Stimulated activated CD4-positive, alpha-beta T cell treated with anti-CD3 and anti-CD28 coated beads, Interleukin-12 subunit alpha, Interleukin-12 subunit beta, amount 100 ng/mL, for 48 hours (primary cell): ENCODE measurements at regions not wholly inside any gene's neighbourhood (a gene's known extent, or its start where the extent isn't known, plus 50 kb on each side); places are given as distances from the start of the nearest gene placed in this dataset.
"Not testable (repeated sequence)": the region's sequence is repeated elsewhere in the genome, so short reads cannot be mapped to it uniquely, and the experiment has no call there.

Experiments
- DNase-seq, 3 donors: peaks; one replicate each; pipeline ENCODE4 v3.0.0-alpha.2; 2020; ENCODE audit warnings: low read depth in 2 of 3, low spot score in 1 of 3

- no peak for DNase-seq
Measured at GRCh38 chr16:17753434-17753833, 282.7 kb upstream of the XYLT1 start.

GRCh38 chr16:17749706-17750105 is 278.9 kb upstream of the XYLT1 start:
- no peak for DNase-seq

- no peak for DNase-seq
Measured at GRCh38 chr16:17748044-17748719, 277.4 kb upstream of the XYLT1 start.

- DNase-seq: no peak
Measured at GRCh38 chr16:17747081-17747756, 276.5 kb upstream of the XYLT1 start.

- no peak for DNase-seq
Measured at GRCh38 chr16:17744921-17745572, 274.3 kb upstream of the XYLT1 start.

GRCh38 chr16:17743578-17743977 is 272.8 kb upstream of the XYLT1 start:
- DNase-seq: no peak

GRCh38 chr16:17743158-17743557 is 272.4 kb upstream of the XYLT1 start:
- DNase-seq: no peak

GRCh38 chr16:17735099-17735498 is 264.3 kb upstream of the XYLT1 start:
- DNase-seq: not testable (repeated sequence)

- no peak for DNase-seq
Measured at GRCh38 chr16:17729820-17730219, 259.1 kb upstream of the XYLT1 start.

- no peak for DNase-seq
Measured at GRCh38 chr16:17728196-17728595, 257.4 kb upstream of the XYLT1 start.

GRCh38 chr16:17724242-17724898 is 253.6 kb upstream of the XYLT1 start:
- no peak for DNase-seq

- DNase-seq: no peak
Measured at GRCh38 chr16:17723531-17724134, 252.9 kb upstream of the XYLT1 start.

GRCh38 chr16:17718495-17718894 is 247.7 kb upstream of the XYLT1 start:
- no peak for DNase-seq

GRCh38 chr16:17705847-17706246 is 235.1 kb upstream of the XYLT1 start:
- DNase-seq: no peak

- DNase-seq: no peak
Measured at GRCh38 chr16:17696616-17697015, 225.9 kb upstream of the XYLT1 start.

GRCh38 chr16:17692484-17692883 is 221.7 kb upstream of the XYLT1 start:
- DNase-seq: no peak

- DNase-seq: no peak
Measured at GRCh38 chr16:17691899-17692176, 221.1 kb upstream of the XYLT1 start.

- no peak for DNase-seq
Measured at GRCh38 chr16:17691106-17691898, 220.5 kb upstream of the XYLT1 start.

GRCh38 chr16:17685447-17685846 is 214.7 kb upstream of the XYLT1 start:
- DNase-seq: no peak

GRCh38 chr16:17683281-17683680 is 212.5 kb upstream of the XYLT1 start:
- DNase-seq: no peak

- DNase-seq: no peak
Measured at GRCh38 chr16:17676171-17676570, 205.4 kb upstream of the XYLT1 start.
